Sigmoid colon (tissue), 6 donors: ENCODE measurements at regions not wholly inside any gene's neighbourhood (a gene's known extent, or its start where the extent isn't known, plus 50 kb on each side); places are given as distances from the start of the nearest gene placed in this dataset.

Experiments used
- DNase-seq: peaks from one replicate; pipeline ENCODE4 v3.0.0-alpha.2; 2019
- H3K27ac ChIP-seq, 4 donors: fragments of 200-600 bp; sonication (generic); one replicate each; pipeline ENCODE4 v1.5.1; 2016 to 2019; ENCODE audit warnings: mild to moderate bottlenecking in 1 of 4
- H3K27me3 ChIP-seq, 3 donors: fragments of 200-600 bp; sonication (generic); one replicate each; pipeline ENCODE4 v1.5.1; 2019; ENCODE audit warnings: mild to moderate bottlenecking in 1 of 3
- H3K36me3 ChIP-seq, 4 donors: fragments of 200-600 bp; sonication (generic); one replicate each; pipeline ENCODE4 v1.5.1; 2016 to 2019
- H3K4me1 ChIP-seq, 4 donors: fragments of 200-600 bp; sonication (generic); one replicate each; pipeline ENCODE4 v1.5.1; 2017 to 2019
- H3K4me3 ChIP-seq, 4 donors: fragments of 200-600 bp; sonication (generic); one replicate each; pipeline ENCODE4 v1.5.1; 2017 to 2019; ENCODE audit warnings: mild to moderate bottlenecking in 2 of 4, moderate library complexity in 1 of 4
- H3K9me3 ChIP-seq, 4 donors: fragments of 200-600 bp in 3 of 4; sonication (generic) in 3 of 4; one replicate each; pipeline versions ENCODE4 v1.5.1 to v1.6.1; 2013 to 2019
- CTCF ChIP-seq, 4 experiments: fragments of 450-650 bp in 3 of 4; fragments of 200-600 bp in 1 of 4; IDR thresholded peaks; one replicate each; pipeline ENCODE4 v1.5.1; 2016 to 2019; ENCODE audit warnings: antibody characterized with exemption in 4 of 4, mild to moderate bottlenecking in 3 of 4, moderate library complexity in 2 of 4
- EP300 ChIP-seq, 4 donors: sonication (generic); formaldehyde crosslinking; IDR thresholded peaks; one replicate each; pipeline ENCODE4 v1.6.1; 2017; ENCODE audit warnings: antibody characterized with exemption in 4 of 4
- POLR2A ChIP-seq, 2 donors: fragments of 450-650 bp; IDR thresholded peaks; one replicate each; pipeline ENCODE4 v1.6.1; 2016; ENCODE audit warnings: antibody characterized with exemption in 2 of 2, mild to moderate bottlenecking in 2 of 2, moderate library complexity in 2 of 2
- POLR2AphosphoS5 ChIP-seq, 4 donors: sonication (generic); formaldehyde crosslinking; IDR thresholded peaks; one replicate each; pipeline ENCODE4 v1.6.1; 2017; ENCODE audit warnings: antibody characterized with exemption in 4 of 4
- WGBS, 2 donors: extraction: QIAGEN DNeasy Blood & Tissue Kit; methylation state at CpG; one replicate each; pipeline ENCODE4 v1.1.7; 2013; 5-methylcytosine and 5-hydroxymethylcytosine counted together
- intact Hi-C: fragments of 100-400 bp; cut with DNase I; formaldehyde crosslinking; loops from one replicate; pipeline ENCODE4 v1.15.1; 2023
- donor health status: healthy with polysubstance abuse.
- donor health status: healthy.

- TF ChIP-seq POLR2AphosphoS5 (IDR thresholded peaks at IDR 0.05) (no peak), POLR2A (IDR thresholded peaks at IDR 0.05) (no peak), CTCF (IDR thresholded peaks at IDR 0.05) (no peak), EP300 (IDR thresholded peaks at IDR 0.05) (no peak)
- no peaks in the 10 kb centered on the region for H3K4me1 ChIP-seq
- no peaks in the 10 kb centered on the region for H3K36me3 ChIP-seq
- no peak overlapping the region for H3K4me3 ChIP-seq
- intact Hi-C loops: no loop called here
- no peak overlapping the region for H3K27ac ChIP-seq
- no peak for DNase-seq
- H3K9me3 ChIP-seq: no peaks in the 10 kb centered on the region
- no peaks in the 10 kb centered on the region for H3K27me3 ChIP-seq
These were observed 482.9 kb downstream of the POM121L12 start for GRCh38 chr7:53518319-53518718.

- no peaks in the 10 kb centered on the region for H3K27me3 ChIP-seq
- H3K9me3 ChIP-seq: no peaks in the 10 kb centered on the region
- TF ChIP-seq POLR2AphosphoS5 (IDR thresholded peaks at IDR 0.05) (no peak), CTCF (IDR thresholded peaks at IDR 0.05) (no peak), EP300 (IDR thresholded peaks at IDR 0.05) (no peak), POLR2A (IDR thresholded peaks at IDR 0.05) (no peak)
- no peaks in the 10 kb centered on the region for H3K36me3 ChIP-seq
- 92 to 94% methylated on average over 5 of the region's 5 CpGs for WGBS, 2 donors
- intact Hi-C loops: no loop called here
- no peak overlapping the region for H3K27ac ChIP-seq
- no peak for DNase-seq
- no peak overlapping the region for H3K4me3 ChIP-seq
- H3K4me1 ChIP-seq: no peaks in the 10 kb centered on the region
These were observed 485.4 kb downstream of the POM121L12 start for GRCh38 chr7:53520841-53521240.

- H3K27ac ChIP-seq: no peak overlapping the region
- intact Hi-C loops: no loop called here
- no peak for DNase-seq
- no peak overlapping the region for H3K4me3 ChIP-seq
- TF ChIP-seq POLR2AphosphoS5 (IDR thresholded peaks at IDR 0.05) (no peak), CTCF (IDR thresholded peaks at IDR 0.05) (no peak), POLR2A (IDR thresholded peaks at IDR 0.05) (no peak), EP300 (IDR thresholded peaks at IDR 0.05) (no peak)
- WGBS, 2 donors: 73 to 88% methylated on average over 1 of the region's 1 CpG
- no peaks in the 10 kb centered on the region for H3K36me3 ChIP-seq
- no peaks in the 10 kb centered on the region for H3K27me3 ChIP-seq
- H3K4me1 ChIP-seq: no peaks in the 10 kb centered on the region
- no peaks in the 10 kb centered on the region for H3K9me3 ChIP-seq
These were observed 486.3 kb downstream of the POM121L12 start for GRCh38 chr7:53521638-53522184.

GRCh38 chr7:53539558-53539957, 504.1 kb downstream of the POM121L12 start:
- H3K4me1 ChIP-seq: no peaks in the 10 kb centered on the region
- TF ChIP-seq POLR2A (IDR thresholded peaks at IDR 0.05) (no peak), EP300 (IDR thresholded peaks at IDR 0.05) (no peak), POLR2AphosphoS5 (IDR thresholded peaks at IDR 0.05) (no peak), CTCF (IDR thresholded peaks at IDR 0.05) (no peak)
- H3K9me3 ChIP-seq: peaks cover 0 to 2% (median 0%) of the 10 kb centered on the region in 4 donors
- H3K4me3 ChIP-seq: no peak overlapping the region
- no peaks in the 10 kb centered on the region for H3K36me3 ChIP-seq
- intact Hi-C loops: no loop called here
- WGBS, 2 donors: 91 to 92% methylated on average over 3 of the region's 3 CpGs
- DNase-seq: no peak
- no peak overlapping the region for H3K27ac ChIP-seq
- no peaks in the 10 kb centered on the region for H3K27me3 ChIP-seq

GRCh38 chr7:53541475-53541874, 506.0 kb downstream of the POM121L12 start:
- intact Hi-C loops: no loop called here
- 48 to 51% methylated on average over 2 of the region's 2 CpGs for WGBS, 2 donors

More at GRCh38 chr7:53541475-53541874, 506.0 kb downstream of the POM121L12 start:
- DNase-seq: no peak
- Histone ChIP-seq H3K4me1 (no peaks in the 10 kb centered on the region), H3K36me3 (no peaks in the 10 kb centered on the region), H3K4me3 (no peak overlapping the region), H3K27me3 (no peaks in the 10 kb centered on the region), H3K9me3 (peaks cover 0 to 2% (median 0%) of the 10 kb centered on the region in 4 donors), H3K27ac (no peak overlapping the region)
- TF ChIP-seq POLR2AphosphoS5 (IDR thresholded peaks at IDR 0.05) (no peak), CTCF (IDR thresholded peaks at IDR 0.05) (no peak), POLR2A (IDR thresholded peaks at IDR 0.05) (no peak), EP300 (IDR thresholded peaks at IDR 0.05) (no peak)
